CD4-positive, alpha-beta T cell treated with Interleukin-15 for 1 hour (primary cell): ENCODE measurements at regions not wholly inside any gene's neighbourhood (a gene's known extent, or its start where the extent isn't known, plus 50 kb on each side); places are given as distances from the start of the nearest gene placed in this dataset.
"Not testable (repeated sequence)": the region's sequence is repeated elsewhere in the genome, so short reads cannot be mapped to it uniquely, and the experiment has no call there.

Experiments used
- DNase-seq: peaks from one replicate; pipeline ENCODE4 v3.0.0-alpha.2; 2020

GRCh38 chr2:118607641-118608040, 239.8 kb downstream of the EN1 start:
- DNase-seq = no peak

GRCh38 chr2:118604811-118605210, 242.6 kb downstream of the EN1 start:
- DNase-seq = no peak

GRCh38 chr2:118604371-118604770, 243.1 kb downstream of the EN1 start:
- DNase-seq = no peak

- no peak for DNase-seq
Observed at GRCh38 chr2:118599141-118599540, 248.3 kb downstream of the EN1 start.

- DNase-seq = no peak
Observed at GRCh38 chr2:118596620-118597019, 250.8 kb downstream of the EN1 start.

GRCh38 chr2:118593257-118593656, 254.2 kb downstream of the EN1 start:
- DNase-seq = no peak

GRCh38 chr2:118591223-118591622, 256.2 kb downstream of the EN1 start:
- DNase-seq = no peak

- no peak for DNase-seq
Observed at GRCh38 chr2:118589721-118590120, 257.7 kb downstream of the EN1 start.

- no peak for DNase-seq
Observed at GRCh38 chr2:118588850-118589249, 258.6 kb downstream of the EN1 start.

GRCh38 chr2:118586312-118586711, 261.1 kb downstream of the EN1 start:
- DNase-seq = no peak

GRCh38 chr2:118584877-118585276, 262.6 kb downstream of the EN1 start:
- no peak for DNase-seq

- no peak for DNase-seq
Observed at GRCh38 chr2:118584062-118584749, 263.2 kb downstream of the EN1 start.

- no peak for DNase-seq
Observed at GRCh38 chr2:118582058-118582457, 265.4 kb downstream of the EN1 start.

- DNase-seq = no peak
Observed at GRCh38 chr2:118580651-118581050, 266.8 kb downstream of the EN1 start.

- no peak for DNase-seq
Observed at GRCh38 chr2:118580107-118580506, 267.3 kb downstream of the EN1 start.

GRCh38 chr2:118577202-118577601, 270.2 kb downstream of the EN1 start:
- no peak for DNase-seq

GRCh38 chr2:118576109-118576855, 271.2 kb downstream of the EN1 start:
- no peak for DNase-seq

GRCh38 chr2:118572380-118572779, 275.1 kb downstream of the EN1 start:
- not testable (repeated sequence) for DNase-seq

GRCh38 chr2:118569876-118570535, 277.4 kb downstream of the EN1 start:
- no peak for DNase-seq

GRCh38 chr2:118568700-118569099, 278.7 kb downstream of the EN1 start:
- DNase-seq = no peak

- DNase-seq = no peak
Observed at GRCh38 chr2:118565786-118566540, 281.5 kb downstream of the EN1 start.

GRCh38 chr2:118565301-118565700, 282.1 kb downstream of the EN1 start:
- no peak for DNase-seq

- no peak for DNase-seq
Observed at GRCh38 chr2:118562144-118562543, 285.3 kb downstream of the EN1 start.
